Fibroblast of villous mesenchyme (primary cell): ENCODE measurements at regions not wholly inside any gene's neighbourhood (a gene's known extent, or its start where the extent isn't known, plus 50 kb on each side); places are given as distances from the start of the nearest gene placed in this dataset.

Source experiments
- DNase-seq: peaks from one replicate; pipeline ENCODE4 v3.0.0-alpha.2; 2010; ENCODE audit warnings: low read depth
- H3K4me3 ChIP-seq: 2 replicates; pipeline ENCODE4 v1.5.1; 2011; ENCODE audit warnings: low read depth, mild to moderate bottlenecking, low read length
- CTCF ChIP-seq: IDR thresholded peaks from 2 replicates; pipeline ENCODE4 v1.5.1; 2012; ENCODE audit warnings: low read depth, mild to moderate bottlenecking, low read length; ENCODE audit not compliant: insufficient read depth

GRCh38 chr6:43849844-43850243, 79.8 kb downstream of the VEGFA start:
- no peak overlapping the region for H3K4me3 ChIP-seq
- TF ChIP-seq CTCF, result no peak
- no peak for DNase-seq

- no peak for DNase-seq
- H3K4me3 ChIP-seq, result no peak overlapping the region
- no peak for TF ChIP-seq CTCF
Measured at GRCh38 chr6:43848671-43849391, 78.8 kb downstream of the VEGFA start.

- no peak for DNase-seq
Measured at GRCh38 chr6:43847741-43848630, 78.0 kb downstream of the VEGFA start.

GRCh38 chr6:43846556-43846955, 76.5 kb downstream of the VEGFA start:
- peak; percentile 57 for DNase-seq
- no peak overlapping the region for H3K4me3 ChIP-seq
- no peak for TF ChIP-seq CTCF

More at GRCh38 chr6:43847741-43848630, 78.0 kb downstream of the VEGFA start:
- no peak overlapping the region for H3K4me3 ChIP-seq
- TF ChIP-seq CTCF, result no peak

GRCh38 chr6:43845646-43846045, 75.6 kb downstream of the VEGFA start:
- no peak for DNase-seq
- H3K4me3 ChIP-seq, result no peak overlapping the region
- TF ChIP-seq CTCF, result no peak

- no peak for TF ChIP-seq CTCF
- H3K4me3 ChIP-seq, result no peak overlapping the region
- DNase-seq, result no peak
Measured at GRCh38 chr6:43843669-43844171, 73.7 kb downstream of the VEGFA start.
